ENCODE measurements at regions not wholly inside any gene's neighbourhood (a gene's known extent, or its start where the extent isn't known, plus 50 kb on each side); places are given as distances from the start of the nearest gene placed in this dataset.
A peak's percentile ranks its signal among the peaks of the same experiment; 100 is the strongest.

- peak; percentile 57 for DNase-seq (ENCODE audit: low read depth, low spot score)
These were observed 121.0 kb upstream of the CDIN1 start for GRCh38 chr15:36458411-36458810.

GRCh38 chr15:36465304-36465703 lies 114.1 kb upstream of the CDIN1 start:
- DNase-seq (ENCODE audit: low read depth, low spot score): no peak

- peak; percentile 90 for DNase-seq (ENCODE audit: low read depth, low spot score)
These were observed 110.7 kb upstream of the CDIN1 start for GRCh38 chr15:36468746-36469145.

GRCh38 chr15:36469311-36469966 lies 110.0 kb upstream of the CDIN1 start:
- peak; percentile 86 for DNase-seq (ENCODE audit: low read depth, low spot score)

GRCh38 chr15:36472672-36473071 lies 106.8 kb upstream of the CDIN1 start:
- no peak for DNase-seq (ENCODE audit: low read depth, low spot score)

- no peak for DNase-seq (ENCODE audit: low read depth, low spot score)
These were observed 100.9 kb upstream of the CDIN1 start for GRCh38 chr15:36478561-36478960.

GRCh38 chr15:36479200-36479896 lies 100.1 kb upstream of the CDIN1 start:
- no peak for DNase-seq (ENCODE audit: low read depth, low spot score)

GRCh38 chr15:36481156-36481555 lies 98.3 kb upstream of the CDIN1 start:
- no peak for DNase-seq (ENCODE audit: low read depth, low spot score)

- DNase-seq (ENCODE audit: low read depth, low spot score): no peak
These were observed 96.0 kb upstream of the CDIN1 start for GRCh38 chr15:36483409-36483808.

GRCh38 chr15:36484038-36484778 lies 95.2 kb upstream of the CDIN1 start:
- DNase-seq (ENCODE audit: low read depth, low spot score): no peak

- no peak for DNase-seq (ENCODE audit: low read depth, low spot score)
These were observed 87.5 kb upstream of the CDIN1 start for GRCh38 chr15:36491912-36492311.

- no peak for DNase-seq (ENCODE audit: low read depth, low spot score)
These were observed 83.9 kb upstream of the CDIN1 start for GRCh38 chr15:36495456-36495991.

GRCh38 chr15:36497901-36498300 lies 81.5 kb upstream of the CDIN1 start:
- DNase-seq (ENCODE audit: low read depth, low spot score): peak; percentile 57

GRCh38 chr15:36498401-36498800 lies 81.0 kb upstream of the CDIN1 start:
- no peak for DNase-seq (ENCODE audit: low read depth, low spot score)

GRCh38 chr15:36498916-36499315 lies 80.5 kb upstream of the CDIN1 start:
- no peak for DNase-seq (ENCODE audit: low read depth, low spot score)

GRCh38 chr15:36499412-36500389 lies 79.7 kb upstream of the CDIN1 start:
- peak; percentile 31 for DNase-seq (ENCODE audit: low read depth, low spot score)

GRCh38 chr15:36501063-36501678 lies 78.3 kb upstream of the CDIN1 start:
- DNase-seq (ENCODE audit: low read depth, low spot score): peak; percentile 85

- no peak for DNase-seq (ENCODE audit: low read depth, low spot score)
These were observed 76.9 kb upstream of the CDIN1 start for GRCh38 chr15:36502509-36502908.

- DNase-seq (ENCODE audit: low read depth, low spot score): no peak
These were observed 72.6 kb upstream of the CDIN1 start for GRCh38 chr15:36506733-36507356.

GRCh38 chr15:36507458-36507857 lies 72.0 kb upstream of the CDIN1 start:
- no peak for DNase-seq (ENCODE audit: low read depth, low spot score)

Data from astrocyte of the hippocampus (primary cell).